NCI-H2196 treated with DMSO at 0.1 percent for 48 hours (cell line): ENCODE measurements at regions not wholly inside any gene's neighbourhood (a gene's known extent, or its start where the extent isn't known, plus 50 kb on each side); places are given as distances from the start of the nearest gene placed in this dataset.
A peak's percentile ranks its signal among the peaks of the same experiment; 100 is the strongest.

Source experiments
- DNase-seq: peaks from one replicate; lab custom pipeline; 2025; ENCODE audit not compliant: unreplicated experiment; lab: John Stamatoyannopoulos, UW

DNA sequence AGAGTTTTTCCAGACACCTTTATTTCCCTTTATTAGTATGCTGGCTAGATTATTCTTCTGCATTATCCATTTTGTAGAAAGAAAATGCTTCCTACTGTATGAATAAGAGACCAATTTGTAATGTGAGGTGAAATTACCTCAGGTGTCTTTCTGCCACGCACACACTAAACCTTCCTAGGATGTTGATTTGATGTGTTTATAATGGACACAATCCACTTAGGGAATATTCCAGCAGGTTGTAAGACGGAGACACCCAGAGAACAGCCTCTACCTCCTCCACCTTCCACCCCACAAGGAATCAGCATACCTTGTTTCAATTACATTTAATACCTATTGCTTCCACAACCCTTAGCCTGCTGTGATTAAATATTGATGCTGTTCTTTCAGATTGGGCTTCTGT lies 379.1 kb upstream of the KIRREL3 start:
- no peak for DNase-seq

GRCh38 chr11:127376301-127376700 lies 375.7 kb upstream of the KIRREL3 start:
- no peak for DNase-seq

- DNase-seq = no peak
Measured at GRCh38 chr11:127369356-127369755, 368.8 kb upstream of the KIRREL3 start.

GRCh38 chr11:127362754-127363308 lies 362.3 kb upstream of the KIRREL3 start:
- no peak for DNase-seq

DNA sequence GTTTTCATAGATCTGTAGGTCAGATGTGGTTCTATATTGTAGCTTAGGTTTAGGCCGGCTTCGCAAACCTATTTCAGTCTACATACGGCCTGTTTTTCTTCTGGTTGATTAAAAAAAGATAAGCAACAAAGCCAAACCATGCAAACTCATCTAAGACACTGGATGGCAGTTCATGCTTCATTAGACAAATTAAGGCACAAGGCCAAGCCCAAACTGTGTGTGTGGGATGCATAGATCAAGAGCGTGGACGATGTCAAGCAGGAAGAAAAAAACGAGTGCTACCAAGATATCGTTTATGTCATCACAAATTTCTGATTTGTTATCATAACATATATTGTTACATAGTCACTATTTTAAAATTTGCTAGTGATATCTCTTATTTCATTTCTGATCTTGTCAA lies 357.6 kb upstream of the KIRREL3 start:
- DNase-seq = no peak

DNA sequence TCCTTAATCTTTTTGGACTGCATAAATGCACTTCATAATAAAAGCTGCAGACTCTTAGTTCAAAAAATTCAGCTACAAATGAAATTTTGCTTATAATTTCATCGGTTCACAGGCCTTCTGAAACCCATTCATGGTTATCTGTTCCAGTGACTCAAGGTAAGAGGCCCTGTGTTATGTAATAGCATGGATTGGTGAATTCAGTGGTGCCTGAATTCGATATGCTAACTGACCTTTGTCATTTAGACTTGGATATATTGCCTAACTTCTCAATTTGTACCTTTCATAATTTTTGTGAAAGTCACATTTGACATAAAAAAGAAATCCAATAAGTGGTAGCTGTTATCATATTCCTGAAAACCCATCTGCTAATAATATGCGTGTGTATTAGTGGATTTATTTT lies 349.9 kb upstream of the KIRREL3 start:
- no peak for DNase-seq

DNA sequence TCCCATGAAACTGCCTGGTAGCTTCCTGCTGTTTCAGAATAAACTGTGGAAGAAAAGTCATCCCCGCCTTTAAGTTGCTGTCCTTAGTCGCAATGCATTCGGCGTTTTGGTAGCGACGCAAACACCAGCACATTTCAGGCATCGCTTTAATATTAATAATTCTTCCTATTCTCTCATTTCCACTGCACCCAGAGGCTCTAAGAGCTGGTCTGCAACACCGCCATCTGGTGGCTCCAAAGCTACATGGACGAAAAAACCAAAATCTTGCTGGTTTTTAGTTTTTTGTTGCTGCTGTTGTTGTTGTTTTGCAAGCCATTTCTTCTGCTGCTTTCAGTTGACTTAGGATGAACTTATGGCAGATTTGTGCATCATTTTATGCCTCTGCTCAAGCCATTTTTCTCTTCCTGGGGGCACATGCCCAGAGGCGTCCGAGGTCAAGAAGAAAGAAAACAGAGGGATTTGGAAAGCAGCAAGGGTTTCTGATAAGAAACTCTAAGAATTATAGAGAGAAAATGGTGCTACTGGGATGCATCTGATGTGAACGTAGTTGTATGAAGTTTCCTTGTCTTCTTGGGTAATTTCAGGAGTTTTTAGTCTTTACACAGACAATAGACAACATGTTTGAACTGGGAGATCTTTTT lies 345.4 kb upstream of the KIRREL3 start:
- DNase-seq = peak; percentile 14

- DNase-seq = no peak
Measured at GRCh38 chr11:127340438-127340837, 339.9 kb upstream of the KIRREL3 start.

- no peak for DNase-seq
Measured at GRCh38 chr11:127339376-127339775, 338.8 kb upstream of the KIRREL3 start.

- no peak for DNase-seq
Measured at GRCh38 chr11:127338380-127339259, 338.1 kb upstream of the KIRREL3 start.

- no peak for DNase-seq
Measured at GRCh38 chr11:127334466-127334865, 333.9 kb upstream of the KIRREL3 start.

- no peak for DNase-seq
Measured at GRCh38 chr11:127332896-127333295, 332.3 kb upstream of the KIRREL3 start.

GRCh38 chr11:127330044-127330443 lies 329.5 kb upstream of the KIRREL3 start:
- no peak for DNase-seq

DNA sequence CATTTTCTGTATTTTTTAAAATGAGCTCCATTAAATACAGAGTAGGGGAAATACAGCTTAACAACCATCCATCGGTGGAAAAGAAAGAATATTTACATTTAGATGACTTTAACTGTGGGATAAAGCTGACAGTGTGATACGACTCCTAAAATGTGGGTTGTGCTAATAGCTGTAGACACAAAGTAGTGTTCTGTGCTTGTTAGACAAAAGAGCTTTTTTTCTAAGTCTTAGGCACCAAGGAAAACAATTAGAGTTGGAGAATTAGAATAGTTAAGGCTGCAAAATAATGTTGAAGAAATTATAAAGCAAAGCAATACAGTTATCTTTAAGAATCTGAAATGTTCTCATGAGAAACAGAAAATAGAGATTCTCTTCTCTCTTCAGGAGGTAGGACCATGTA lies 307.7 kb upstream of the KIRREL3 start:
- DNase-seq = no peak

DNA sequence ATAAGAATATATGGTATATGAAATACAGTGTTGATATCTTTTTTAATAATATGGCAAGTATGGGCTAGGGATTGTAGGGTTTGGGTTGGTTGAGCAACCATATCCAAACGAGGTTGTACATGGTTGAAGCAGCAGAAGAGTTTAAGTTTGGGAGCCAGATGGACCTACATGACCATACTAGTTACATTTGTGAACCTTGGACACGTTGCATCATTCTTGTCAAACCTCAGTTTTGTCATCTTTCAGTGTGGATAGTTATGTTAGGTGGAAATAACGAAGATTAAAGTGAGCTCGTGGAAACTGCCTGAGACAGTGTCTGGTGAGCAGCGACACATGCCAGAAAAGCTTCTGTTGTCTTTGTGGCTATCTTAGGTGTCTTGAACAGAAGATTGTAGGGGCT lies 307.1 kb upstream of the KIRREL3 start:
- no peak for DNase-seq

DNA sequence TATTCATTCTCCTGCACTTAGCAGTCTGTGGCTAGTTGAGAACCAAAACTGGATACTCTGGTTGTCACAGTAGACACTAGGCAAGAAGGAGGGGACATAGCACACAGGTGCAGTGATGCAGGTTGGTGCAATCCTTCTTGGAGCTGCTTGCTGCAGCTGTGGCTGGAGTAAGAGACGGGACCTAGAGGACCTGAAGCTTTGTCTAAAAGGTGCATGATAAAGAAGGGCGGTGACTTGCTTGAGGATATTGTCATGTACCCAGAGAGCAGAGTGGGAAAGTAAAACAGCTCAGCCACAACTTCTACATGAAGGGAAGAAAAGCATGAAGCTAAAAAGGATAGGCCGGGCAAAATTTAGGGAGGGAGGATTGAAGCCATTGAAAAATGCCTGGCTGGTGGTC lies 304.1 kb upstream of the KIRREL3 start:
- no peak for DNase-seq

DNA sequence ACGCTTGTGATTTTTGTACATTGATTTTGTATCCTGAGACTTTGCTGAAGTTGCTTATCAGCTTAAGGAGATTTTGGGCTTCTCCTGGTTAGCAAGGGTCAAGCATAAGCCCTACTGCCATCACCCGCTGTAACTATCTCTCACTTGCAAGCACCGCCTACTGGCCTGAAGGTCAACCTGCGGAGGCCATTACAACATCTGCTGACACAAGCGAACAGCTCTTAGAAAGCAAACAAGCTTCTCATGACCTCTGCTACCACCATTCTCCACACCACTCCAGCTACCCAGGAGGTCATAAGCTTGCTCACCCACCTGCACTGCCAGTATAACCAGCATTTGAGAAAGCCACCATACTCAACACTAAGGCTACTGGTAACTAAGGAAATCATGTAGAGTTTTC lies 288.4 kb upstream of the KIRREL3 start:
- no peak for DNase-seq

DNA sequence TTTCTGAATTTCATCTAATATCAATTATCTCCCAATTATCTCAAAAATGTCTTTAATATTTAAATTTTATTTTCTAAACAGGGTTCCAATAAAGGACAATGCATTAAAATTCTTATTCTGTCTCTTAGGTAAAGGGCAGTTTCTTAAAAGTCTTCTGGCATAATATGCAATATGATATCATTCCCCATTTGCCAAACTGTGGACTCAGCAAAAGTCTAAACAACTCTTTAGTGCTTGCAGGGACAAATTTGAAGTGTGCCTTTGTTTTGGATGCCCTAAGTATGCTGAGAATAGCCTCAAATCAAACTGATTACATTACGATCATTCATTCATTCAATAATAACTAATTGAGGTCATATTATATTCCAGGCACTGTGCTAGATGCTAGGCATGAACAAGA lies 281.0 kb upstream of the KIRREL3 start:
- DNase-seq = no peak

DNA sequence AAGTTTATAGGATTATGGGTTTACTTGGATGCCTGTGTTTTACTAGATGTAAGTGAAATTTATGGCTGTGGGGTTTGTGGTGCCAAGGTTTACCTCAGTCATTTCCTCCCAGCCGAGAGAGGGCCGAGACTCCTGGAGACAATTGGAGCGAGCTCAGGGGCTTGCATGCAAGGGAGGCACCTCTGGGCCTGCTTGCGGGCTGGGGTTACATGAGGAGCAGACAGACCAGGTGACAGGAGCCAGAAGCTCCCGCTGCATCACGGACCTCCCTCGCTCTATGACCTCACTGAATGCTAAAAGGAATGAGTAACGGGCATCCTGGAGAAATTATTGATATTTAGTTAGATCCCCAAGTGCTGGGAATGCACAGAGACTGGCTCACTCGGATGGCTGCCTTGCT lies 275.2 kb upstream of the KIRREL3 start:
- no peak for DNase-seq

DNA sequence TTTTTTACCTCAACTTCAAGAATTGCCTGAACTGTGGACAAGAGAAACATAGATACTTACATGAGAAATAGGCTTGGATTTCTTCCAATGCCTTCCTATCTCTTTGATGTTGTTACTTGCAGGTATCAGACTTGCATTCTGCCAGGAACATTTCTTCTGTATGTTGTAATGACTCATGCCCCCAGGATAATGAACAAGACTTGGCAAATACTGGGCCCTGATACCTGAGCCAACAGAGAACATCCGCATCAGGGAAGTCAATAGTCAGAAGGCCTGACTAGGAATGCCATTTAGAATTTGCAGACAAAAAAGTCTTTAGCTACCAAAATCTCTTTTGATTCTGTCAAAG lies 273.7 kb upstream of the KIRREL3 start:
- no peak for DNase-seq

DNA sequence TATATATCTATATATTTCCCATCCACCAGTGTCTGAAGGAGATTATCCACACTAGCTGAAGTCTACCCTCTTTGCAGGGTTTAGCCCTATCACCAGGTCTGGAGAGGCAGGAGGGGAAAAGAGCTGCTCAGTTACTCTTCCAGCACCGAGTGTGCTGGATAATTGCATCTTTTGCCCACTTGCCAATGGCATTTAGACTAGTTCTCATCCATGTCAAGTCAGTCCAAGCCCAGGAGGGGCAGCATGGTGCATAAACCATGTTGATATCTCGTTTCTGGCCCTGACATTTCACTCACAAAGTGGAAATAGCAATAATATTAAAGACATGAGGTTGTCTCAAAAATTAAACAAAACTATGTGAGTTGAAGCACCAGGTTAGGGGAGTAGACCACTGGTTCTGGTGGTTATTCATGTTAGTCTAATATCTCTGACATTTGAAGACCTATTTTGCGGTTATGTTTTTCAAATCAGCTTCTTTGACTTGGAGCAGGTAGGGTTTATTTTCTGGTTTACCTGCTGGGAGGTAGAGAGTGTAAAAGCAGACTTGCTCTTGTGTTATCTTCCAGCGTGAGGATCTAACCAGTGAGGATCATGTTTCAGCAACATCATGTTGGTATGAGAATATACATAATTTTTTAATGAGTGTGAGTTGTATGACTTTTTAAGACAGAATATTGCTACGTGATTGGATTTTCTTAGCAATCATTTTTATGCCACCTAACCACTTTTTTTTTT lies 273.2 kb upstream of the KIRREL3 start:
- DNase-seq = no peak

DNA sequence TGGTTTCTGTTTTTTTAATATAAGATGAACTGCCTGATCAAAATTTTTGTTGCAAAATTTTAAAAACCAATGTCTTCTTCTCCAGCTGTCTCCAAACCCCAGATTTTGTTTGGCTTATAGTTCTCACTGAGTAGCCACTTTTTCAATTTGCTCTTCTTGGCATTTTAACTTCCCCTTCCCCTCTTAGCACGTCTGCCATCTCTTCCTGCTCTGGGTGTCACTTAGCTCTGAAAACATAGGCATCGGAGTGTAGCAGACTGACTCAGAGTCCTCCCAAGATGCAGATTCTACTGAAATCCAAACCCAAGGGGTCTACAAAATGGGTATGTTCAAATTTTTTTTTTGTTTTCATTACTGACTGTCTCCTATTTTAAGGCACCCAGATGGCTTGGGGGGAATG lies 270.3 kb upstream of the KIRREL3 start:
- no peak for DNase-seq
